ENCODE measurements at regions not wholly inside any gene's neighbourhood (a gene's known extent, or its start where the extent isn't known, plus 50 kb on each side); places are given as distances from the start of the nearest gene placed in this dataset.

- no peak for TF ChIP-seq CTCF (IDR thresholded peaks at IDR 0.05; ENCODE audit: unreplicated experiment)
- no TSS peak for BruUV-seq (replicated peaks)
- H3K27me3 Mint-ChIP-seq (ENCODE audit: unreplicated experiment): no peaks in the 10 kb centered on the region
Observed at GRCh38 chr12:90106568-90106967, 397.9 kb upstream of the ATP2B1 start.

GRCh38 chr12:90102957-90103652, 394.5 kb upstream of the ATP2B1 start:
- Mint-ChIP-seq H3K27me3 (ENCODE audit: unreplicated experiment) (no peaks in the 10 kb centered on the region), H3K27ac (ENCODE audit: unreplicated experiment) (no peak overlapping the region), H3K4me3 (ENCODE audit: low read depth, unreplicated experiment) (no peak overlapping the region), H3K36me3 (ENCODE audit: insufficient read depth, unreplicated experiment) (no peaks in the 10 kb centered on the region), H3K4me1 (ENCODE audit: low read depth, unreplicated experiment) (peaks cover 40% of the 10 kb centered on the region), H3K9me3 (ENCODE audit: low read depth, unreplicated experiment) (no peaks in the 10 kb centered on the region)
- DNase-seq: peak; percentile 12
- no TSS peak for BruUV-seq (replicated peaks)
- peak; percentile 41 for TF ChIP-seq CTCF (IDR thresholded peaks at IDR 0.05; ENCODE audit: unreplicated experiment)
- CTCF ChIA-PET: interaction anchor here (0.6 to 1.0 kb wide), 6 partner anchors 8 to 727 kb away, joined by 3 to 4 read pairs (median 4); partner anchors contain the start of gene ATP2B1
- intact Hi-C loops (cut with micrococcal nuclease; ENCODE audit: unreplicated experiment): loop anchor here (1.0 to 5.0 kb wide), 4 partner anchors 136 to 839 kb away; no protein-coding TSS in a partner anchor

More at GRCh38 chr12:90106568-90106967, 397.9 kb upstream of the ATP2B1 start:
- Mint-ChIP-seq H3K4me1 (ENCODE audit: low read depth, unreplicated experiment) (peaks cover 13% of the 10 kb centered on the region), H3K4me3 (ENCODE audit: low read depth, unreplicated experiment) (no peak overlapping the region), H3K9me3 (ENCODE audit: low read depth, unreplicated experiment) (peaks cover 3% of the 10 kb centered on the region), H3K36me3 (ENCODE audit: insufficient read depth, unreplicated experiment) (no peaks in the 10 kb centered on the region), H3K27ac (ENCODE audit: unreplicated experiment) (no peak overlapping the region)
- no peak for DNase-seq
- CTCF ChIA-PET: no interaction called here
- intact Hi-C loops (cut with micrococcal nuclease; ENCODE audit: unreplicated experiment): no loop called here

DNA sequence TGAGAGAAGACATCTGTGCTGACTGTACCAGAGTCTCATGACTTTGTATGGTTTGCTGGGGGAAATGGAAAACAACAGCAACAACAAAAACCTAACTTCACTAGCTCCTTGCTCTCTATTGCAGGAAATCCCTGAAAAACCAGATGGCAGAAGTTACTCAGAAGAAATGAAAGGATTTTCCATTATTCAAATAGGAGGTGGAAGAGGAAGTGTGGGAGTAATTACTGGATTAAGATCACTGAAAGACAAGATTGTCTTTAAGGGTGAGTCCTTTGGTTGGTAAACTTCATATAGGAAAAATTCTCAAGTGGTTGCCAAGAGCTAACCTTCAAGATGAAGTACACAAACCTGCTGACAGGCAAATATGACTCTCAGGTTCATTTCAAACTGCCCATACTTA, 391.9 kb upstream of the ATP2B1 start:
- no peak overlapping the region for H3K27ac Mint-ChIP-seq (ENCODE audit: unreplicated experiment)
- H3K4me3 Mint-ChIP-seq (ENCODE audit: low read depth, unreplicated experiment): no peak overlapping the region
- CTCF ChIA-PET: interaction anchor here (0.6 kb wide), 2 partner anchors 332 to 517 kb away, joined by 3 read pairs; no protein-coding TSS in a partner anchor
- H3K27me3 Mint-ChIP-seq (ENCODE audit: unreplicated experiment): no peaks in the 10 kb centered on the region
- intact Hi-C loops (cut with micrococcal nuclease; ENCODE audit: unreplicated experiment): loop anchor here (5.0 kb wide), 2 partner anchors 133 to 842 kb away; no protein-coding TSS in a partner anchor
- no peaks in the 10 kb centered on the region for H3K9me3 Mint-ChIP-seq (ENCODE audit: low read depth, unreplicated experiment)
- TF ChIP-seq CTCF (IDR thresholded peaks at IDR 0.05; ENCODE audit: unreplicated experiment): no peak
- H3K36me3 Mint-ChIP-seq (ENCODE audit: insufficient read depth, unreplicated experiment): no peaks in the 10 kb centered on the region
- peaks cover 36% of the 10 kb centered on the region for H3K4me1 Mint-ChIP-seq (ENCODE audit: low read depth, unreplicated experiment)
- no peak for DNase-seq
- BruUV-seq (replicated peaks): no TSS peak

DNA sequence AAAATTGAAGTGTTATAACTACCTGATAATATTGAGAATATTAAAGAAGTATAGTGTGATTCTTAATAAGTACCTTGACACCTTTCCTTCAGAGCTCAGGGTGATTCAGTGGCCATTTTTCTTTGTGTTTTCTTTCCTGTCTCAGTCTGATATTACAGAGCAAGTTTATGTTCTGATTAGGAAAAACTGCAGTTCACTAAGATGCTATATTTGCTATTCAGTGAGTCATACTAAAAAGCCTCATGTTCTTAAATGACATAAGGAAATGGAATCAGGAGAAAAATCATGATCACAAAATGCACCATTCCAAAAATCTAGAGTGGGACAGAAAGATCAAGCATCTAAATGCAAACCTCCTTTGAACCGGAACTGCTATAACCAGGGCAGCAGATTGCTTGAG, 390.6 kb upstream of the ATP2B1 start:
- Mint-ChIP-seq H3K9me3 (ENCODE audit: low read depth, unreplicated experiment) (no peaks in the 10 kb centered on the region), H3K36me3 (ENCODE audit: insufficient read depth, unreplicated experiment) (no peaks in the 10 kb centered on the region), H3K4me3 (ENCODE audit: low read depth, unreplicated experiment) (no peak overlapping the region), H3K27ac (ENCODE audit: unreplicated experiment) (no peak overlapping the region), H3K27me3 (ENCODE audit: unreplicated experiment) (no peaks in the 10 kb centered on the region), H3K4me1 (ENCODE audit: low read depth, unreplicated experiment) (peaks cover 29% of the 10 kb centered on the region)
- no peak for TF ChIP-seq CTCF (IDR thresholded peaks at IDR 0.05; ENCODE audit: unreplicated experiment)
- BruUV-seq (replicated peaks): no TSS peak
- intact Hi-C loops (cut with micrococcal nuclease; ENCODE audit: unreplicated experiment): no loop called here
- CTCF ChIA-PET: no interaction called here
- DNase-seq: no peak
